Peyer's patch (tissue), 4 donors: ENCODE measurements at regions not wholly inside any gene's neighbourhood (a gene's known extent, or its start where the extent isn't known, plus 50 kb on each side); places are given as distances from the start of the nearest gene placed in this dataset.

Experiments
- DNase-seq, 3 donors: peaks; one replicate each; pipeline ENCODE4 v3.0.0-alpha.2; 2017 to 2019
- H3K27ac ChIP-seq, 4 donors: fragments of 200-600 bp; sonication (generic); one replicate each; pipeline ENCODE4 v1.5.1; 2016 to 2019
- H3K27me3 ChIP-seq, 2 donors: fragments of 200-600 bp; sonication (generic); one replicate each; pipeline ENCODE4 v1.5.1; 2019
- H3K36me3 ChIP-seq, 3 donors: fragments of 200-600 bp; sonication (generic); one replicate each; pipeline ENCODE4 v1.5.1; 2016 to 2019
- H3K4me1 ChIP-seq, 4 donors: fragments of 200-600 bp; sonication (generic); one replicate each; pipeline ENCODE4 v1.5.1; 2016 to 2019
- H3K4me3 ChIP-seq, 4 donors: fragments of 200-600 bp; sonication (generic); 1 replicate in 3 of 4; 2 replicates in 1 of 4; pipeline ENCODE4 v1.5.1; 2016 to 2019; ENCODE audit warnings: mild to moderate bottlenecking in 1 of 4
- H3K9me3 ChIP-seq, 4 donors: fragments of 200-600 bp; sonication (generic); one replicate each; pipeline ENCODE4 v1.5.1; 2016 to 2019; ENCODE audit warnings: mild to moderate bottlenecking in 1 of 4
- POLR2A ChIP-seq, 2 donors: fragments of 450-650 bp; IDR thresholded peaks; one replicate each; pipeline ENCODE4 v1.5.1; 2017; ENCODE audit warnings: antibody characterized with exemption in 2 of 2, mild to moderate bottlenecking in 2 of 2, moderate library complexity in 2 of 2
- TF ChIP-seq, protein P1 (sequence below), 6 experiments: fragments of 450-650 bp in 4 of 6; fragments of 200-600 bp in 2 of 6; sonication (generic) in 1 of 6; IDR thresholded peaks; one replicate each; pipeline ENCODE4 v1.5.1; 2017 to 2019; ENCODE audit warnings: antibody characterized with exemption in 6 of 6, mild to moderate bottlenecking in 3 of 6, moderate library complexity in 1 of 6

DNA sequence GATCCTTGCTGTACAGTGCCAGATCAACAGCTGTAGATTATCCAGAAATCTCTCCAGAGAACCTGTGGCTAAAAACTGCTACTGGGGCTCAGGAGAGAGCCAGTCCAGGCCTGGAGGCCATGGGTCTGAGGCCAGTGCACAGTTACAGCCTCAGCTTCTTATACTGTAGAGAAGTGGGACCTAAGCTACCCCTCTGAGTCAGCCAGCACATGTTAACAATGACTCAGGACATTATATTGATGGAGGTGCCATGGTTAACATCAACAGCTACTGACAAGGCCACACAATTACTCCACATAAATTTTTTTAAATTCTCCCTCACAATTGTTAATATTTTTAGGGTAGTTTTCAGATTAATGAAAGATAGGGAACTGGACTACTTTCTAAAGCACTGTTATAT, 138.5 kb downstream of the RBM26 start:
- DNase-seq = no peak
- H3K4me1 ChIP-seq = no peaks in the 10 kb centered on the region
- H3K9me3 ChIP-seq = no peaks in the 10 kb centered on the region
- H3K4me3 ChIP-seq = no peak overlapping the region
- no peaks in the 10 kb centered on the region for H3K27me3 ChIP-seq
- TF ChIP-seq POLR2A (IDR thresholded peaks at IDR 0.05) = no peak
- TF ChIP-seq, protein P1, sequence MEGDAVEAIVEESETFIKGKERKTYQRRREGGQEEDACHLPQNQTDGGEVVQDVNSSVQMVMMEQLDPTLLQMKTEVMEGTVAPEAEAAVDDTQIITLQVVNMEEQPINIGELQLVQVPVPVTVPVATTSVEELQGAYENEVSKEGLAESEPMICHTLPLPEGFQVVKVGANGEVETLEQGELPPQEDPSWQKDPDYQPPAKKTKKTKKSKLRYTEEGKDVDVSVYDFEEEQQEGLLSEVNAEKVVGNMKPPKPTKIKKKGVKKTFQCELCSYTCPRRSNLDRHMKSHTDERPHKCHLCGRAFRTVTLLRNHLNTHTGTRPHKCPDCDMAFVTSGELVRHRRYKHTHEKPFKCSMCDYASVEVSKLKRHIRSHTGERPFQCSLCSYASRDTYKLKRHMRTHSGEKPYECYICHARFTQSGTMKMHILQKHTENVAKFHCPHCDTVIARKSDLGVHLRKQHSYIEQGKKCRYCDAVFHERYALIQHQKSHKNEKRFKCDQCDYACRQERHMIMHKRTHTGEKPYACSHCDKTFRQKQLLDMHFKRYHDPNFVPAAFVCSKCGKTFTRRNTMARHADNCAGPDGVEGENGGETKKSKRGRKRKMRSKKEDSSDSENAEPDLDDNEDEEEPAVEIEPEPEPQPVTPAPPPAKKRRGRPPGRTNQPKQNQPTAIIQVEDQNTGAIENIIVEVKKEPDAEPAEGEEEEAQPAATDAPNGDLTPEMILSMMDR (IDR thresholded peaks at IDR 0.05) = no peak
- H3K36me3 ChIP-seq = no peaks in the 10 kb centered on the region
- no peak overlapping the region for H3K27ac ChIP-seq

DNA sequence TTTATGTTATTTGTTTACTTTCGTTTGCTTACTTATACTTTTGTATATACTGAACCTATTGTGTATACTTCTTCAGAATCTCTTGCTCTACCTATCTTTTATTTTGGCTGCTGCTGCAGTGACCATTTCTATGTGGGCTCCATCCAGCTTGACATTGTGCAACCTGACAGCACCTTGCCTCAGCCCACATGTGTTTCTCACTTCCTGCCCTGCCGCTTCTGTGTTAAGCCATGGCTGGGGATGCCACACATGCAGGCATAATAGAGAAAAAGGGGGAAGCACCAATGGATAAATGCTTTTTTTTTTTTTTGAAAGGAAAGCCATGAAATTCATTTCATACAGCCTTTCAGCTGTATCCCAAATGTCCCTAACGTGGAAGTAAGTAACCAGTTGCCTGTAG, 147.6 kb downstream of the RBM26 start:
- H3K27ac ChIP-seq = no peak overlapping the region
- no peaks in the 10 kb centered on the region for H3K9me3 ChIP-seq
- H3K4me3 ChIP-seq = no peak overlapping the region
- no peak for TF ChIP-seq POLR2A (IDR thresholded peaks at IDR 0.05)
- TF ChIP-seq, protein P1 (IDR thresholded peaks at IDR 0.05) = no peak
- no peaks in the 10 kb centered on the region for H3K36me3 ChIP-seq
- no peaks in the 10 kb centered on the region for H3K4me1 ChIP-seq
- no peak for DNase-seq
- no peaks in the 10 kb centered on the region for H3K27me3 ChIP-seq

DNA sequence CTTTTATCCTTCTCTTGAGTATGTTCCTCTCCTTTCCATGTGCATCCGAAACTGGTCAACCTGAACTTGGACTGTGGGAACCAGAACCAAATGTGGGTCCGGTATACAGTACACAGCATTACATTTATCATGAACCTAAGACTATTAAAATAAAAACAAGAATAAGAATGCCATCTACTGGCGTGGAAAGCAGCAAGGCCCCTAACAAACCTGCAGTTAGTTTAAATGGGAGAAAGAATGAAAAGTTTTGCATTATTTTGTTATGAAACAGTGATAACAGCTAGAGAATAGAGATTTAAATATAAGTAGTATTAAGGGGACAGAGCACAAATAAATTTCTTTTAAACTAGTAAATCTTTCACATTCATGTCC, 159.5 kb downstream of the RBM26 start:
- TF ChIP-seq POLR2A (IDR thresholded peaks at IDR 0.05) = no peak
- TF ChIP-seq, protein P1 (IDR thresholded peaks at IDR 0.05) = no peak

DNA sequence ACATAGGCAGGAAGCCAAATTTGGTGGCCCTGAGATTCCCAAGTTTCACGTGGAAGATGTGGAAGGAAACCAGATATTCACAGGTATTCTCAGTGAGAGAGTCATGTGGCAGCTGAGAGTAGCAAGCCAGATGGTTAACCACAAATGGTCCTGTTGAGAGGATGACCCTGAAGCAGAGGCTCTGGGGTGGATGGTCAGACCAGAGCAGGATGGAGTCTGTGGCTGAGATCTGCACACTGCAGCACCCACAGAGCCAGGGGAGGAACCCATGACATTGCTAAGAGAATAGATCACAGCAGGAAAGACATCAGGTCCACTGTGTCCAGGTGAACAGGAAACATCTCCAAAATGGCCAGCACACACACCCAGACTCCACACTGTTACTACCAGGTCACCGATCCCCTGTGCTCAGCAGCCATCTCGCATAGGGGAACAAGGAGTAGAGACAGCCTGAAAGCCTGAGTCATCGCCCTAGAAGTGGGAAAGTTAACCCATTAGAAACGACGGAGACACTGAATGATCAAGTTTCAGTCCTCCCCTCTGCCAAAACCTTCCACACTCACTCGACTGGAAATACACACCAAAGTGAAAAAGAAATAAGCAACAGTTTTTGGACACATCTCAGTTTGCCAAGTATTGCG, 160.0 kb downstream of the RBM26 start:
- TF ChIP-seq POLR2A (IDR thresholded peaks at IDR 0.05) = no peak
- TF ChIP-seq, protein P1 (IDR thresholded peaks at IDR 0.05) = no peak
- Histone ChIP-seq H3K27ac (no peak overlapping the region), H3K27me3 (no peaks in the 10 kb centered on the region), H3K4me3 (no peak overlapping the region), H3K9me3 (no peaks in the 10 kb centered on the region), H3K36me3 (no peaks in the 10 kb centered on the region), H3K4me1 (no peaks in the 10 kb centered on the region)
- no peak for DNase-seq

More for the DNA sequence above, 159.5 kb downstream of the RBM26 start:
- H3K9me3 ChIP-seq = no peaks in the 10 kb centered on the region
- DNase-seq = no peak
- no peak overlapping the region for H3K27ac ChIP-seq
- no peak overlapping the region for H3K4me3 ChIP-seq
- no peaks in the 10 kb centered on the region for H3K4me1 ChIP-seq
- no peaks in the 10 kb centered on the region for H3K36me3 ChIP-seq
- no peaks in the 10 kb centered on the region for H3K27me3 ChIP-seq

DNA sequence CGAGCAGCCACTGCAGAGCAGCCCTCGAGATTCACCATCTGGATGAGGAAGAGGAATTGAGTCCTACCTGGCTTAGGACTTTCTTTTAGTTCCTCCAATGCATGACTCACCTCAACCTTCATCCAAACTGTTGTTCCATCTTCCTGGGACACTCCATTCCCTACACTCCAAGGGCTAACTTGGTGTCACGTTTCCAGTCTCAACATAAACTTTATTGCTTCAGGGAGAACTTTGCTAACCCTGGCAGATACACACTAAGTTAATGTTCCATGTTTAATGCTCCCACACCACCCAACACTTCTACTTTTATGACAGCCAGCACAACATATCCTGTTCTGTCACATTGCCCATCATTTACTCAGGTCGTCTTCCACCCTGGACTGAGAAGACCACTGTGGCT, 164.4 kb downstream of the RBM26 start:
- no peak overlapping the region for H3K4me3 ChIP-seq
- no peak for TF ChIP-seq POLR2A (IDR thresholded peaks at IDR 0.05)
- TF ChIP-seq, protein P1 (IDR thresholded peaks at IDR 0.05) = no peak
- no peak overlapping the region for H3K27ac ChIP-seq
- no peaks in the 10 kb centered on the region for H3K27me3 ChIP-seq
- no peaks in the 10 kb centered on the region for H3K4me1 ChIP-seq
- H3K36me3 ChIP-seq = no peaks in the 10 kb centered on the region
- DNase-seq = no peak
- H3K9me3 ChIP-seq = no peaks in the 10 kb centered on the region

DNA sequence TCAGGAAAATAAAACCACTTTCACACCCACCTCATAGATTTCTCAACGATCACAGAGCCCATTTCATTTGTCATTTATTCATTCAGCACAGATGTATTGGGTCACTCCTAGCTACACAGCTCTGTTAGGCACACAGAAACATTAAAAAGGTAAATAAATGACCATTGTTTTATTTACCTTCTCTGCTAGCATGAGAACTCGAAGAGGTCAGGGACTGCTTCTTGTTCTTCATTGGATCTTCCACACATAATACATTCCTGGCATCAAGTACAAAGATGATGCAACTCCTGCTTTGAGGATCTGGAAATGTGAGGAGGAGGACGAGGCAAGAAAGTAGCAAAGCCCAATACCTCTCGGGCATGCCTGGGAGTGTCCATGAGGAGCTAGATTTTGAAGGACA, 168.1 kb downstream of the RBM26 start:
- H3K27me3 ChIP-seq = no peaks in the 10 kb centered on the region

More for the DNA sequence above, 168.1 kb downstream of the RBM26 start:
- no peaks in the 10 kb centered on the region for H3K9me3 ChIP-seq
- no peak for DNase-seq
- no peak for TF ChIP-seq POLR2A (IDR thresholded peaks at IDR 0.05)
- TF ChIP-seq, protein P1 (IDR thresholded peaks at IDR 0.05) = no peak
- no peaks in the 10 kb centered on the region for H3K4me1 ChIP-seq
- no peak overlapping the region for H3K4me3 ChIP-seq
- H3K27ac ChIP-seq = no peak overlapping the region
- H3K36me3 ChIP-seq = no peaks in the 10 kb centered on the region
